ENCODE measurements at regions not wholly inside any gene's neighbourhood (a gene's known extent, or its start where the extent isn't known, plus 50 kb on each side); places are given as distances from the start of the nearest gene placed in this dataset.

DNA sequence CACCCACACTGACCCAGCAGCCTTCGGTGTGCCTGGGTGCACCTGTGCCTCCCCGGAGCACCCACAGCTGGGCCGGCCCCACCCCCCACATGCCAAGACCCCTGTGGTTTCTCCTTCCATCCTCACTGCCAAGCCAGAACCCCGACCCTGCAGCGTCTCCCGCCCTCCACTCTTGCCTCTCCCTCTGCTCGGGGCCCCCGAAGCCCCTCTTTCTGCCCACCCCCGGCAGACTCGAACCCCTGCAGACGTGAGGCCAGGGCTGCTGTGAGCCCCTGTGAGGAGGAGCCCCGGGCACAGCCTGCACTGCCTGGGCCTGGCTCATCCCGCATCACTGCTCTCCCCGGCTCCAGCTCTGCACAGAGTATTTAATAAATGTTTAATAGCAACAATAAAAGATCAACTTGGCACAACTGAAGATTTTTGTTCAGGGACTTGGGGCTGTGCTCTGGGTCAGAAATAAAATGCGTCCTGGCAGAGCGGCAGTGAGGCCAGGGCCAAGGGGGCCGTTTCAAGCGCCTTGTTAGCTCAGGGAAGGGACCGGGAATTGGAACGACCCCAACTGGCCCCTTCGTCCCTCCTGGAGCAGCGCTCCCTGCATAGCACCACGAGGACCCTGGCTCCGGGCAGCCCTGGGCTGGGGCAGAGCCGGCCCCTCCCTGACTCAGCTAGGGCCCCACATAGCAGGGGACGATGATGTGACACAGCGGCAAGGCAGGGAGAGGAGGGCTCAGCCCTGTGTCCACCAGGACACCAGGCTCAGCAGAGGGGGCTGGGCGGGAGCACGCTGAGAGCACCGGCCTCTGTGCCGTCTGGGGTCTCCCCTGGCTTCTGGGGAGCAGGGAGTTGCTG lies 520.8 kb downstream of the BRD1 start:
- no peak for DNase-seq

DNA sequence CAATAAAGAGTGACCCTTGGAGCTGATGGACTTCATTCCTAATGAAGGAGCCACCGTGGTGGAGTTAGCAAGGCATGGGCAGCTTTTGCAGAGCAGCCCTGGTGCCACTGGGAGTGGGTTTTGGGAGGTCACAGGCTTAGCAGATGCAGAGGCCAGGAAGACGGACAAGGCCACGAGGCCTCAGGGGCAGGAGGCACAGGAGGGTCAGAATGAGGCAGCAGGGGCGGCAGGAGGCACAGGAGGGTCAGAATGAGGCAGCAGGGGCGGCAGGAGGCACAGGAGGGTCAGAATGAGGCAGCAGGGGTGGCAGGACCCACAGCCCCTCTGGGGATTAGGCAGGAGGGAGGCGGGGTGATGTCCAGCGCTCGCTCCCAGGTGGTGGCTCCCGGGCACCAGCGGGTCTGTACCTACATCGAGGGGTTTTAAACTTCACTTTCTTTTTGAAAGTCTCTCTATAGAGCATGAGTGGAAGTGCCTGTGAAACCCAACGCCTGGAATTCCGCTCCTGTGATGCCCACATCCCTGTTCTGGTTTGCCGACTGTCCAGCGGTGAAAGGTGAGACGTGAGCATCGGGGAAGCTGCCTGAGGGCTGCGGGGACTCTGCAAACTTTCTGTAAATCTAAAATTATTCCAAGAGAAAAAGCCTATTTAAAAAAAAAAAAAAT lies 521.6 kb downstream of the BRD1 start:
- DNase-seq = no peak

DNA sequence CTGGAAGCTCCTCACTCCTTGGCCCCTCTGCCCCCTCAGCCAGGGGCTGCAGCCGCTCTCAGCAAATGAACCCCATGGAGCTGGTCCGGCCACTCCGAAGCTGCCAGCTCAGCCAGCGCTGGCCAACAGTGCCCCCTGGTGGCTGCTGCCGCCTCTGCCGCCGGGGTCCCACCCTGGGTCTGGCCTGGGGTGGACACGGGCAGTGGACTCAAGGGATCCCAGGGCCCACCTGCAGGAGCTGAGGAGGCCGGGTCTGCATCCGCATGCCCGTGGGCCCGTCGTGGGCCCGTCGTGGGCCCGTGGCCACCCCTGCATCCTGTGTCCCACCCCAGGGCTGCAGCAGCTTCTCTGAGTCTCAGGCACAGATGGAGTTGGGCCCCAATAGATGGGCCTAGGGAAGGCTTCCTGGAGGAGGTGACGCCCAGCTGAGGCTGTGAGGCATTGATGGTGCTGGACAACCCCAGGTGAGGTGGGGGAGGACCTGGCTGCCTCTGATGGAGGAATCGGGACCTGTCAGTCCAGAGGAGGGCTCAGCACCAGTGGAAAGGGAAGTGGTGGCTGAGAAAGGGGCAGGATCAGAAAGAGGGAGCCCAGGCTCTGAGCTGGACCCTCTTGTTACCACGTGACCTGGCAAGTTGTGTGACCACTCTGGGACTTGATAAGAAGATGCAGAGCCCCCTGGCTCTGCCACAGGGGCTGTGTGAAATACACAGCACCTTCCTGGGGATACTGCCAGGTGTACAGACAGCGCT lies 522.3 kb downstream of the BRD1 start:
- DNase-seq = peak in 1 of 2 donors; percentile 34

DNA sequence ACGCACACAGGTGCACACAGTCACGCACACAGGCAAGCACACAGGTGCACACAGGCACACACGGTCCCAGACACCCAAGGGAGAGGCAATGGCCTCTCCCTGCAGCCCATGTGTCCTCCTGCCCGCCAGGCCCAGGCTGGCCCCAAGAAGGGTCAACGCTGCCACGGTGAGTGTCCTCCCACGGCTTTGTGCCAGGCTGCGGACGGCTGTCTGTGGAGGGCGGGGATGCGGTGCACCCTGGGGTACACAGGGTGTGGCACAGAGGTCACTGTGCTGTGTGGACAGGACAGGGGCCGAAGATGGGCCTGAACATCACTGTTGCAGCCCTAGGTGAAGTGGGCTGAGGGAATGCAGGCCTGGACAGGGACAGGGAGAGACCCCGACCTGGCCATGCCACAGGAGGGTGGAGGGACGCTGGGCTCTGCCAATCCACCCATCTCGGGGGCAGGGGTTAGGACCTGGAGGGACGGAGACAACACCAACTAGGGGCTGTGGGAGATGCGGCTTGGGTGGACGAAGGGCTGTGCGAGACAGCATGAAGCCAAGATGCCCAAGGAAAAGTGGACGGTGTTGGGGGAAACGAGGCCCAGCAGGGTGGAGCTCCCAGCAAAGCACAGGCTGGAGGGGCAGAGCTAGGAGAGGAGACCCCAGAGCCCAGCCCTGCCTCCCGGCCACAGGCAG lies 523.8 kb downstream of the BRD1 start:
- DNase-seq = no peak

DNA sequence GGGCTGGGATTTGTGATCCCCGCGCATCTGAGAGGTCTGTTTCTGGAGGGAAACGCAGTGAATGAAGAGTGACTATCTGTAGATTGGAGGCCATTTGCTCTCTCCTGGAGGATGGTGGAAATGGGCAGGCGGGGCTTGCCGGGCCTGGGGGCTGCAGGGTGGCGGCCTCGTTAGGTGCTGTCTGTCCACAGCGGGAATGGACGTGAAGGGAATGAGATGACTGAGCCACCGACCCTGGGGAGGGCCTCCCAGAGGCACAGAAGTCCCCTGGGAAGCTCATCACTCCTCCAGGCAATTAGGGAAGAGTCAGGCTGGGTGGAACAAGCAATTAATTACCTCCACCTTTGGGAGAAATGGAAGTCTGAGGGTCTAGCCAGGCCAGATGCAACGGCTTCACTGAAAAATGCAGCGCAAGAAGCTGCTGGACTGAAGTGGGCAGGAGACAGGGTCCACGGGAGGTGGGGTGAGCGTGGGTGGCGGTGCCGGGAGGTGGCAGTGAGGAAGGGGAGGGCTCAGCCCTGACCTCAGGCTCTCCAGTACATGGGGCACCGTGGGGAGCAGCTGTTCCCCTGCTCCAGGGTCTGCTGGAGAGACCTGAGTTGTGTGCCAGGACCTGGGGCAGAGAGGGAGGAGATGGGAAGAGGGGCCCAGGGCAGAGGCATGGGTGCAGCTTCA lies 524.5 kb downstream of the BRD1 start:
- DNase-seq = no peak

DNA sequence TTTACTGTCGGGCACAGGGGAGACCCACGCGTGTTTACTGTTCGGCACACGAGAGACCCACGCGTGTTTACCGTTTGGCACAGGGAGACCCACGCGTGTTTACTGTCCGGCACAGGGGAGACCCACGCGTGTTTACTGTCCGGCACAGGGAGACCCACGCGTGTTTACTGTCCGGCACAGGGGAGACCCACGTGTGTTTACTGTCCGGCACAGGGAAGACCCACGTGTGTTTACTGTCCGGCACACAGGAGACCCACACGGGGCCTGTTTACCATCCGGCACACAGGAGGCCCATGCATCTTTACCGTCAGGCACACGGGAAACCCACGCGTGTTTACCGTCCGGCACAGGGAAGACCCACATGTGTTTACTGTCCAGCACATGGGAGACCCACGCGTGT lies 525.1 kb downstream of the BRD1 start:
- DNase-seq = no peak

DNA sequence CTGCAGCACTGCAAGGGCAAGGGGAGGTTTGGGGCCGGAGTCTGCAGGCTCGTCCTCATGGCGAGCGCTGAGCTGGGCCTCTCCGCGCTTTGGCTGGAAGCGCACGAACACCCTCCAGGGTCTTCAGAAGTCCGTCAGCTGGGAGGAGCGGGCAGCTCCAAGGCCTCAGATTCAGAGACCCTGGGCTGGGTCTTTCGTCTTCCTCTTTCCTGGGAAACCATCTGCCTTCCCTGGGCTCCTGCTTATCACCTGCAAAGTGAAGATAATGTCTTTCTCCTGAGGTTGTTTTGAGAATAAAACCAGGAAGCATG lies 525.6 kb downstream of the BRD1 start:
- no peak for DNase-seq

DNA sequence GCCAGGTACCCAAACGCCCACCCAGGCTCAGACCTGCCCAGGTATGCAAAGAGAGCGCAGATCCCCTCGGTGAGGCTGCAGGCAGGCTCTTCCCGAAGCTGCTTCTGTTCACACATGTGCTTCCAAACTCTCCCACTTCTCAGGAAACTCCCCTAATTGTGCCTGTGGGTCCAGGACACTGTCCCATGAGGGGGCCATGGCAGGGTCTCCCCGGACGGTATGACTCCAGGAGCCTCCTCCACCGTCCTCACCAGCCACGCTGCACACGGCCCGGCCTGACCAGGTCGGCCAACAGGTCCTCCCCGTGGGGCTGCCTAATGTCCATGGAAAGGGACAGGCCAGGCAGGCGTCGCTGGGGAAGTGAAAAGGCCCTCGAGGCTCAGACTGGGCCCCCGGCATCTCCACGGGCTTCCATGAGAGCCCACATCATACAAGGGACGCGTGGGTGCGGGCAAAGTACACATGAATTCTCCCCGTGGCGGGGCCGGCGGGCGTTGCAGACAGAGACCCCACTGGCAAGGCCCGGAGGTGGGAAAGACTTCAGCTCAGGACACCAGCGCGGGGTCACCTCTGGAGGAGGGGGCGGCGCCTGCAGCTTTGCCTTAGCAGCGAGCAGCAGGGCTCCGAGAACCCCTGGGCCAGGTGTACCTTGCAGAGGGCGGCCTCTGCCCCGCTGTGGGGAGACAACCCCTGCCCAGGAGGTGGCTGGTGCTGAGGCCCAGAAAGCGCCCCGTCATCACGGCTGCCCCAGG lies 526.1 kb downstream of the BRD1 start:
- DNase-seq = no peak

DNA sequence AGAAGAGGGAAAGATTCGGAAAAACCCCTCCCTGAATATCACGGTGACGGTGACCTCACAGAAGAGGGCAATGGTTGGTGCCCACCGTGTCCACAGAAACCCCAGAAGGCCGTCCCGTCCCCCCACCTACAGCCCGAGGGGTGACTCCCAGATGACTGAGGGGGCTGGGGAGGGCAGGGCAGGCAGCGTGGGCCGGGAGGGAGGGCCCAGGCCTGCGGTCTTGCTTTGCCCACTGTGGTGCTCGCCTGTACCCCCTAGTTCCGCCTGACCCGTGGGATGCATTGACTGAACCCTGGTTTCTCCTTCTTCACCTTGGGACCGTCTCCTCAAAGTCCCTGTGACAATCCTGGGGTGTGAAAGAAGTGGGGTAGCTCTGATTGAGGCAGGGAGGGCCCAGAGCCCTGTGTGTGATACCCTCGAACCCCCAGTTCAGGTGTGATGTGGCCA lies 526.7 kb downstream of the BRD1 start:
- DNase-seq = no peak

DNA sequence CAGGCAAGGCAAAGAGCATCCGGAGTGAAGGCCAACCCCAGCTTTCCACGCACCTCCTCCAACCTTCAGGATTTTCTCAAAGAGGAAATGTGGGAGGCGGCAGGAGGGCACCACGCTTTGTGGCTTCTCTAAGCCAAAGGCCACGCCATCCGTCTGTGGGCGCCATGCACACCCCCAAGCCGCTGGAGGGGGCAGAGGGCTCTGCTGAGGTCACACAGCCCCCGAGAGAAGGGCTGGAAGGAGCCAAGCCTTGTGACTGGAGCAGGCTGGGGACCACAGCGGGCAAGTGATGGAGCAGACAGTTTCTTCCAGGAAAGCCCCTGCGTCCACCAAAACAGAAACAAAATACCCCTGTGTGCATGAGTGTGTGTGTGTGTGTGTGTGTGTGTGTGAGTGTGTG lies 527.4 kb downstream of the BRD1 start:
- no peak for DNase-seq

DNA sequence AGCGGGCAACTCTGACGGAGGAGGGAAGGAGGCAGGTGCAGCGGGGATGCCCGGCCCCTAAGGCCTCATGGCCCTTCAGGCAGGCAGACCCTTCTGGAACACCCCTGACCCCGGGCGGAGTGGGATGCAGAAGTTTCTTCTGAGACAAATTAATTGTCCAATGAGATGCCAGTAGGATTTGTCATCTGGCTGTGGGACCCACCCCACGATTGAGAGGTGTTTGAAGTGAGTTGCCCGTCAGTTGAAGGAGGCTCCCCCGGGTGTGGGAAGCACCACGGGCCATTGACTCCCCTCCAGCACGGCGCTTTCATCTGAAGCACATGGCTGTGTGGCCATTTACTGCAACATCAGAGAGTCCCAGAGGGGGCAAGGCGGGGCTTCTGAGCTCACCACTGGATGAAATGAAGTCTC lies 527.8 kb downstream of the BRD1 start:
- no peak for DNase-seq

DNA sequence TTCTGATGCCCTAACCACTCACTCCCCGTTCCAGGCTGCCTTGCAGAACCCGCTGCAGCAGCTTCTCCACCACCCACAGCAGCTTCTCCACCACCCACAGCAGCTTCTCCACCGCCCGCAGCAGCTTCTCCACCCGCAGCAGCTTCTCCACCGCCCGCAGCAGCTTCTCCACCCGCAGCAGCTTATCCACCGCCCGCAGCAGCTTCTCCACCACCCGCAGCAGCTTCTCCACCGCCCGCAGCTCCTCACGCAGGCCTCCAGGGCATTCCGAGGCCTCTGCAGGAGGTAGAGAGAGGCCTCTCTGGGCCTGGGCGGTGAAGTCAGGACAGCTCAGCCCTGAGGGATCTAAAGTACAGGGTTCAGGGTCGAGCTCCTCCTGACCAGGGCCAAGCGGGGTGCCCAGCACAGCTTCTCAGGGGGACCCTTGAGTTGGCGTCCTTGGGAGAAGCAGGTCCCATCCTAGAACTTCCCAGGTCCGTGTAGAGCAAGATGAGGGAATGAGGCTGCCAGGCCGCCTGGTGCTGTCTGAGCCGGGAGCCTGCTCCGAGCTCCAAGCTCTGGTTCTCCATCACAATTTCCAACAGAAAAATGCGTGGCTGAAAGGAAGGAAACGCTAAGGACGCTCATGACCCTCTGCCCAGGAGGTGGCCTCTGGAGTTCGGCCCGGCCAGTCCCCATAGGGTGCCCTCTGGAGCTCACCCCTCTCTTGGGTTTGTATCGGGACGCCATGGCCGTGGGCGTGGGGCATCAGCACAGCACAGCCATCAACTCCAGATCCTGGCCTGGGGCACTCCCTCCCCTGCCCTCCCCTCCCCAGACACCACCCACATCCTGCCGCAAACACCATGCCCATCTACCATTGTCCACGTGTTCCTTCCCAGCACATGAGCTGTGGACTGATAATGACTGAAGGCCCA lies 528.6 kb downstream of the BRD1 start:
- no peak for DNase-seq

DNA sequence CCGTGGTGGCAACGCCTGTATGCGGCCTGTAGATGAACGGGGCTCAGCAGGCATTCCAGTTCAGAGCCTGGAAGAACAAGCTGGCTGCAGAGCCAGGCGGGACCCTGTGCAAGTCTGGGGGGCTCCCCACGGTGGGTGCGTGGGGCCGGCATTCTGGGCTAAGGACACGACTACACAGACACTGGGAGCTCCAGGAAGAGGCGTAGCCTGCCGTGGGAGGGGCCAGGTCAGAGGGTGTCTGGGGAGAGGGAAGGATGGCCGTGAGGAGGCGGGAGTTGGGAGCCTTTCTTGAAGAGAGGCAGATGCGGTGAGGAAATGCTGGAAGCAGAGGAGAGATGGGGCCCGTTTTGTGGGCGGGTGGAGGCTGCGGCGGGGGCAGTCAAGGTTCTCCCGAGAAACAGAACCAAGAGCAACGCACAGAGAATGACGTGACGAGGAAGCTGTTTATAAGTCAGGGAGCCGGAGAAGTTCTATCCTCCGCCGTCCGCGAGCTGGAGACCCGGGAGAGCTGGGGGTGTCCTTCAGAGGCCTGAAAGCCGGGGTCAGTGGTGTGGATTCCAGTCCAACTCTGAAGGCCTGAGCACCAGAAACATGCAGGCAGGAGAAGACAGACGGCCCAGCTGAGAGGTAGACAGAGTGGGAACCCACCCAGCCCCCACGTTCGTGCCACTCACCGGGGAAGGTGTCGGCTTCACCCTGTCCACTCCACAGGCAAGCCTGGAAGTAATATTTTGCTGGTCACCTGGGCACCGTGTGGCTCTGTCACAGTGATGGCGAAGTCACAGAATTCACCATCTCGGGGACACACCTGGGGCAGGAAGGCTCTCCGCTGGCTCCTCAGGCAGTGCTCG lies 529.6 kb downstream of the BRD1 start:
- no peak for DNase-seq

DNA sequence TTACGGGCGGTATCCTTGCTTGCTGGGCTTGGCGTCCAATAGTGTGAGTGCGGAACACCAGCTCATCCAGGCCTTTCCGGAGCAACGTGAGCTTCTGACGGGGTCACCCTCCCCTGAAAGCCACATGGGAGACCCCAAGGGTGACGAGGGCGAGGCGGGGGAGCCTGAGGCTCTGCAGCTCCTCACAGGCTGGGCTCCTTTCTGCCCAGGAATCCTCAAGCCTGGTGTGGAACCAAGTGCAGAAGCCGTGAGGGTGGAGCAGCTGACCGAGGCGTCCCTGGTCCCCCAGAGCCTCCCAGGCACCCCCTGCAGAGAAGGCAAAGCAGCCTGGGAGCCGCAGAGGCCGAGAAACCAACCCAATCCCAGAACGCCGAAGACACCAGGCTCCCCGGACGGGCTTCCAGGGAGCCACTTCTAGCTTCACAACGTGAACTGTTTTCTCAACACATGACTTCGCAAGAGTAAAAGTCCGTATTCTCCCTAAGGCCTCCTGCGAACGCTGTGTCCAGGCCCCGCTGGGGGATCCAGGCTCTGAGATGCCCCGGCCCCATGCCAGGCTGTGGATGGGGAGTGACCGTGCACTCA lies 530.3 kb downstream of the BRD1 start:
- no peak for DNase-seq

DNA sequence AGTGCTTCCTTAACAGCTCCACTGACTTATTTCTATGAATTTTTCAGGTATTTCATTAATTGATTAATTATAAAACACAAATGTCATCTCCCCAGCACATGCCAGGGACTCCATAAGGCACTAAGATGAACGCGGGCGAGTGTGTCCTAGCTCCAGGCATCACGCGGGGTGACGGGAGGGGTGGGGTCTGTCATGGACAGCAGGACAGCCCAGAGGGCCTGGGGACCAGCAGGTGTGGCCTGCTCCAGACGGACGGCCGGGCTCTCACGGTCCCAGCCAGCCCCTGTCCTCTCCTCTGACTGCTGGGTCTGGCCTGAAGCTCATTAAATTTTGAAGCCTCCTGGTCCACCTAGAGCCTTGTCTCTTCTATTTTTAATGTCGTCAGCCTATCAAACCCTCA lies 531.1 kb downstream of the BRD1 start:
- no peak for DNase-seq

DNA sequence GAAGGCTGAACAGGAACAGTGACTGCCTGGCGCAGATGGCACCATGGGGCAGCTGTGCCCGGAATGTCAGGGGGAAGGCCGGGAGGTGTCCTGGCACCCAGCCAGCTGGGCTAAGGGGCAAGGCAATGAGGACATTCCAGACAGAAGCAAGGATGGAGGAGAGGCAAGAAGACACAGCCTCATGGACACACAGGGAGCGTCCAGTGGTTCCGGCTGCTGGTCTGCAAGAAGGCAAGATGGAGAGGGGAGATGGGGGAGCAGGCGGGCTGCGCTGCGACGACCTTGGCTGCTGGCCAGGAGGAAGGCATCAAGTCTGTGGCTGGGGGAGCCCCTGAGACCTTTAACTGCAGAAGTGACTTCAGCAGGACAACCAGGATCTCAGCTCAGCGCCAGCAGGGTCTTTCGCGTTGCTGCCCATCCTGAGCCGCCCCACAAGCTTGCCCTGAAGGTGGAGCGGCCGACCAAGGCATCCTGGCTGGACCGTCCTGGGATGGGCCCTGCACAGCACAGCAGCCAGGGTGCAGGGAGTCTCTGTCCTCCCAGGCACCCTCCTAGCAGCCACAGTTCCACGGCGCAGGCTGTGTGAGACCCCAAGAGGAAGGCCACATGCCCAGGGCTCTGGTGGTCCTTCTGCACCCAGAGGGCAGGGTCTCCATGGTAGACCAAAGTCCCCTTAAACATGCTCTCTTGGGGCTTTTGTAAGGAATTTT lies 531.7 kb downstream of the BRD1 start:
- no peak for DNase-seq

DNA sequence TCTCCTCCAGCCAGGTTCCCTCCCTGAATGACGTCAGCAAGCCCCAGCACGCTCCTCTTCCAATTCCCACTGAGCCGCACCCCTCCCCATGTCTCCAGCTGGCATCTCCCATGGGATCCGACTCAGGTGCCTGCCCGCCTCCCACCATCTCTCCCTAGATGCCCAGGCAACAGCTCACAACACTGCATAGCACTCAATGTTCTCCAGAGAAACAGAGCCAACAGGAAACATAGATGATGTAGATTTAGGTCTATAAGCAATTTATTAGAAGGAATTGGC lies 532.3 kb downstream of the BRD1 start:
- no peak for DNase-seq

DNA sequence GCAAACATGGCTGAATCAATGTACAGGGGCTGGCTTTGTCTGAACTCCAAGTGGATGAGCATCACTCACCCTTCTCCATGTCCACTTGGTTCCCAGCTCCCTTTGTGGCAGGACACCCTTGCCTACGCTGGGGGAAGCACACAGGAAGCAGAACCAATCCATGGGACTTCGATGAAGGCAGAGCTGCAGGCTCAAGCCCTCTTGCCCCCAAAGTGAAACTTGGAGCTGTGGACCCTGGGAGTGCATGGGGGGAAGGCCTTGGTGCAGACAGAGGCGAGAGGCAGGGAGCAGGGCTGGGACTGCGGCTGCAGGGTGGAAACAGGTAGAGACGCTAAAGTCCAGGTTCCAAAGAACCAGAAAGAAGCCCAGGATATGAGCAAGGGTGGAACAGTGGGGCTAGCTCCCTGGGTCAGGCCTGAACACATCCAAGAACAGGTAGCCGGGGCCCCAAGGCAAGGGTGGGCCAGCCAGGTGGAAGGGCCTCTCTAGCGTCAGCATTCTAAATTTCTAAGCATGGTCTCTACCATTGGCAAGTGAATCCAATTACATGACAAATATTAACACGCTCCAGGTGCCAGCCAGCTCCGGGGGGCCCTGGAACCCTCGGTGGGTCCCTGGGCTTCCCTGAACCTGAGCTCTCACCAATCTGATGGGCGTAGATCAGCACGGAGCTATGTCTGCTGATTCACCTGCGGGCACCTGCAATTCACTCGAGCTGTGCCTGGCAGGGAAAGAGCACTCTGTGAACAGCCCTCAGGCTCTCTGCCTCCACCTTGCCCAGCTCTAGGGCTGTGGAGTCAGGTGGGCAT lies 532.8 kb downstream of the BRD1 start:
- no peak for DNase-seq
